HCT116 (cell line): ENCODE measurements at regions not wholly inside any gene's neighbourhood (a gene's known extent, or its start where the extent isn't known, plus 50 kb on each side); places are given as distances from the start of the nearest gene placed in this dataset.

Experiments used
- CEBPB ChIP-seq: IDR thresholded peaks from 2 replicates; pipeline ENCODE4 v1.6.1; 2012; ENCODE audit warnings: low read depth
- EGR1 ChIP-seq: IDR thresholded peaks from 2 replicates; pipeline ENCODE4 v1.6.1; 2012; ENCODE audit warnings: low read depth
- YY1 ChIP-seq: IDR thresholded peaks from 2 replicates; pipeline ENCODE4 v1.6.1; 2011; ENCODE audit warnings: low read length, low read depth, moderate library complexity, mild to moderate bottlenecking; ENCODE audit not compliant: insufficient replicate concordance; ENCODE audit errors: extremely low read depth
- TF ChIP-seq, protein P1 (sequence below): IDR thresholded peaks from 2 replicates; pipeline ENCODE4 v1.6.1; 2012

DNA sequence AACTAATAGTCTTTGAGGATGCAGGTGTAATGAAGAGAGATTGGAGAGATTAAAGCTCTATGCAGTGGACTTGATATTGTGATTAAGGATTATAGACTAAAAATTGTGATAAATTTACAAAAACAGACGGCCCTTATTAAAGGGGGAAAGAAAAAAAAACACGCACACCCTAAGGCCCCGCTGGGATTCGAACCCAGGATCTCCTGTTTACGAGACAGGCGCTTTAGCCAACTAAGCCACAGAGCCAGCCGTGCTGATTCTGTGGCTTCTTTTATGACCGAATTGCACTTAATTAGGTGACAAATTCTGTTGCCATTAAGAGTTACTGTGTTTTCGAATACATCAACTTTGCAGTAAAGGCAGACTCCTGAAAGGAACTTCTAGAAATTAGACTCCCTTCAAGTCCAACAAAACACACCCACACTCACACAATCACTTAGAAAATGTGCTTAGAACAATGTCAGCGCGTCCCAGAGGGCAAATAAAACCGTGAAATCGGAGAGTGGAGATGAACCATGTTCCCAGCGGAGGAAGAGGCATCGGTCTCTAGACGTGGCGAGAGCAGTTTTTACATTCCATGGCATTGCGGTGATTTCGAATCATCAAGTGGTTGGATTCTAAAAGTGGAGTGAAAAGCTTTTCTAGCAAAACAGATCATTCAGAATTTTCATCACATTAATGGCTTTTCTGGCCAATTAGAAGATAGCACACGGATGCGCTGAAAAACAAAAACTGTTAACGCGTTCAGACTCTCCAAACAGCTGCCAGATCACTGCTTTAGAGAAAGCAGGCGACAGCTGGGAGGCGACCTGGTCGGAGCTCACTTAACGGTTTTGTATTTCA lies 122.6 kb downstream of the GPX5 start:
- TF ChIP-seq EGR1 (no peak), CEBPB (peak; percentile 25), YY1 (peak; percentile 65)
- TF ChIP-seq, protein P1, sequence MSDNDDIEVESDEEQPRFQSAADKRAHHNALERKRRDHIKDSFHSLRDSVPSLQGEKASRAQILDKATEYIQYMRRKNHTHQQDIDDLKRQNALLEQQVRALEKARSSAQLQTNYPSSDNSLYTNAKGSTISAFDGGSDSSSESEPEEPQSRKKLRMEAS = peak; percentile 74
